Chondrocyte (in vitro differentiated cells): ENCODE measurements at regions not wholly inside any gene's neighbourhood (a gene's known extent, or its start where the extent isn't known, plus 50 kb on each side); places are given as distances from the start of the nearest gene placed in this dataset.
"Not testable (repeated sequence)": the region's sequence is repeated elsewhere in the genome, so short reads cannot be mapped to it uniquely, and the experiment has no call there.

Source experiments
- DNase-seq: peaks from one replicate; pipeline ENCODE4 v3.0.0; 2021; ENCODE audit warnings: mixed read lengths, low spot score
- H3K27ac Mint-ChIP-seq: one replicate; pipeline ENCODE4 v1.8.0; 2021; ENCODE audit warnings: mild to moderate bottlenecking, moderate library complexity, mixed read lengths; ENCODE audit not compliant: unreplicated experiment
- H3K27me3 Mint-ChIP-seq: 2 replicates; pipeline ENCODE4 v1.8.0; 2021; ENCODE audit warnings: low read depth, mixed read lengths
- H3K36me3 Mint-ChIP-seq: 2 replicates; pipeline ENCODE4 v1.8.0; 2021; ENCODE audit warnings: low read depth, mixed read lengths
- H3K4me1 Mint-ChIP-seq: 2 replicates; pipeline ENCODE4 v1.8.0; 2021; ENCODE audit warnings: low read depth, mild to moderate bottlenecking, mixed read lengths
- H3K4me3 Mint-ChIP-seq: one replicate; pipeline ENCODE4 v1.8.0; 2021; ENCODE audit warnings: mild to moderate bottlenecking, moderate library complexity, mixed read lengths; ENCODE audit not compliant: unreplicated experiment
- H3K9me3 Mint-ChIP-seq: 2 replicates; pipeline ENCODE4 v1.8.0; 2021; ENCODE audit warnings: low read depth, mixed read lengths
- TF ChIP-seq, protein P1 (sequence below): fragments of 200-600 bp; sonication (generic); IDR thresholded peaks from 2 replicates; pipeline ENCODE4 v1.5.0; 2021; ENCODE audit warnings: antibody characterized with exemption, mild to moderate bottlenecking, moderate library complexity

DNA sequence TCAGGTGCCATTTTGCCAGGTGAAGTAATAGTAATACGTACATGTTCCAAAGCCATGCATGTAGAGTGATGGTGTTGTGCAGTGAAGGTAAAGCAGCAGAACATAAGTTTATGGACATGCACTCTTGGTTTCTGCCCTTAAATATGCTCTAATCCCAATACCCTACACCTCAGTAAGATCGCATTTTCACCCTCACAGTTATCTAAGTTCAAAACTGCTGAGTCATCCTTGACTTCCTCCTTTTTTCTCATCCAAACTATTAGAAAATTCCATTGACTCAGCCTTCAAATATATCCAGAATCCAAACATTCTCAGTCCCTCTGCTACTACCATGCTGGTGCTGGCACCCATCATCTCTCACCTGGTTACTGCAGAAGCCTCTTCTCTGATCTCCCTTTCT lies 652.9 kb upstream of the IGFBP7 start:
- no peaks in the 10 kb centered on the region for H3K36me3 Mint-ChIP-seq
- H3K9me3 Mint-ChIP-seq: peaks cover 1% of the 10 kb centered on the region
- TF ChIP-seq, protein P1, sequence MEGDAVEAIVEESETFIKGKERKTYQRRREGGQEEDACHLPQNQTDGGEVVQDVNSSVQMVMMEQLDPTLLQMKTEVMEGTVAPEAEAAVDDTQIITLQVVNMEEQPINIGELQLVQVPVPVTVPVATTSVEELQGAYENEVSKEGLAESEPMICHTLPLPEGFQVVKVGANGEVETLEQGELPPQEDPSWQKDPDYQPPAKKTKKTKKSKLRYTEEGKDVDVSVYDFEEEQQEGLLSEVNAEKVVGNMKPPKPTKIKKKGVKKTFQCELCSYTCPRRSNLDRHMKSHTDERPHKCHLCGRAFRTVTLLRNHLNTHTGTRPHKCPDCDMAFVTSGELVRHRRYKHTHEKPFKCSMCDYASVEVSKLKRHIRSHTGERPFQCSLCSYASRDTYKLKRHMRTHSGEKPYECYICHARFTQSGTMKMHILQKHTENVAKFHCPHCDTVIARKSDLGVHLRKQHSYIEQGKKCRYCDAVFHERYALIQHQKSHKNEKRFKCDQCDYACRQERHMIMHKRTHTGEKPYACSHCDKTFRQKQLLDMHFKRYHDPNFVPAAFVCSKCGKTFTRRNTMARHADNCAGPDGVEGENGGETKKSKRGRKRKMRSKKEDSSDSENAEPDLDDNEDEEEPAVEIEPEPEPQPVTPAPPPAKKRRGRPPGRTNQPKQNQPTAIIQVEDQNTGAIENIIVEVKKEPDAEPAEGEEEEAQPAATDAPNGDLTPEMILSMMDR: no peak
- no peak overlapping the region for H3K27ac Mint-ChIP-seq
- H3K4me3 Mint-ChIP-seq: no peak overlapping the region
- no peak for DNase-seq
- H3K27me3 Mint-ChIP-seq: no peaks in the 10 kb centered on the region
- no peaks in the 10 kb centered on the region for H3K4me1 Mint-ChIP-seq

DNA sequence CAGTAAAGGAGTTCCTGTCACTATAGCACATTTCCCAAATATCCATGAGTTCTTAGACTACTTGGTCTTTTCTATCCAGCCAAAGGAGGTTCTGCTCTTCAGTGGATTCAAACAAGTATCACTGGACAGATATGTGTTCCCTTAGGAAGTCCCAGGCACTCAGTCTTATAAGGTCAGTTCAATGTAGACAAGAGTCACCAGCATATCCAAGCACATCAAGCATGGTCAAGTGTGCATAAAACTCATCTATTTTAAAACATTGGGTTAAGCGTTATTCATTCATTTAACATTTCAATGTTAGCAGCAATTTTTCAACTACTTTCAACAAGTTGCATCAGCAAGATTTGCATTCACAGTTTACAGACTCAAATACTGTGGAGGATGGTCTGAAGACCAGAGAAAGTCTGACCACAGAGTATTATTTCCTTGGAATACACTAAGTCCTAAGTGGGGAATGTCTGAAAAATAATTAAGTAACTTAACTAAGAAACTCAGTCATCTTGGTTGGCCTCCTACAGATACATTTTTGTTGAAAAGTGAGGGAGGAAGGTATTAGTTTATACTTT lies 630.5 kb upstream of the IGFBP7 start:
- TF ChIP-seq, protein P1: no peak
- Mint-ChIP-seq H3K4me3 (no peak overlapping the region), H3K4me1 (no peaks in the 10 kb centered on the region), H3K9me3 (peaks cover 12% of the 10 kb centered on the region), H3K36me3 (no peaks in the 10 kb centered on the region), H3K27me3 (peaks cover 9% of the 10 kb centered on the region), H3K27ac (no peak overlapping the region)
- no peak for DNase-seq

DNA sequence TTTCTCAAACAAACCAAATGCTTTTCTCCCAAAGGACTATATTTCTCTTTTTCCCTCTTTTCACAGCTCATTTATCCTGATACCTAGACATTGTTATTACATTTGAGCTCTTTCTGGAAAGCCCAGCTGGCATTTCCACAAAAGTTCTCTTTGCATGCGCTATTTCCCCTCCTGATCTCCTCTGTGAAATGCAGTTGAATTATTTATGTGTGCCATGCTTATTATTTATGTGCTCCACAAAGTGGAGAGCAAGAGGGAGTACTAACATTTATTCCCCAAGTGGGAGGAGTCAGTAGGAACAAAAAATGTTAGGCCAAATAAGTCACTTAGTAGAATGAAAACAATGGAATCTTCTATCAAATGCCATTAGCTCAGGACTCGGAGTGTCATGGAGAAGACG lies 626.6 kb upstream of the IGFBP7 start:
- no peak overlapping the region for H3K27ac Mint-ChIP-seq
- no peak for DNase-seq
- no peaks in the 10 kb centered on the region for H3K9me3 Mint-ChIP-seq
- TF ChIP-seq, protein P1: no peak
- peaks cover 11% of the 10 kb centered on the region for H3K27me3 Mint-ChIP-seq
- no peak overlapping the region for H3K4me3 Mint-ChIP-seq
- H3K4me1 Mint-ChIP-seq: no peaks in the 10 kb centered on the region
- H3K36me3 Mint-ChIP-seq: no peaks in the 10 kb centered on the region

DNA sequence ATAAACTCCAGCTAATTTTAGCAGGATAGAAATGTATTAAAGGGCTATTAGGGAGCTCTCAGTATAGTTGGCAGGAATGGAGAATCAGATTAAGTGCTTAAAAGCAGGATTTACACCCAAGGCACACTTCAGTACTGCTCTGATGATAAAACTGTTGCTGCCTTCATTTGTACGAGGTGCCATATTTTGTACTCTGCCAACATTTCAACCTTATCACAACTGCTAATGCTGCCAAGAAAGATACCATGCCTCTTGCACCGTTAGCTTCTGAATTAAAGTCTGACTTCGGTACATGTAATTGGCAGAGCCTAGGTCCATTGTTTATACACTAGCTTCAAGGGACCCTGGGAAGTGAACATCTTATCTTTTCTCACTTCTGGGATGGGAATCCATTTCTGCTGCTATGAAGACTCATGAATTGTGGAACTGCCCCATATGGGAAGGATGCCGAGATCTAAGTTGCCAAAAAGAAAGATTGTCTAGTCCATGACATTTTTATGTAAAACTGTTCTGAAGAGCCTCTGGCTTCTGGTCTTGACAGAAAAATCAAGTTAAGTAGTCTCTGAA lies 624.0 kb upstream of the IGFBP7 start:
- TF ChIP-seq, protein P1: no peak
- no peaks in the 10 kb centered on the region for H3K36me3 Mint-ChIP-seq
- no peaks in the 10 kb centered on the region for H3K4me1 Mint-ChIP-seq

DNA sequence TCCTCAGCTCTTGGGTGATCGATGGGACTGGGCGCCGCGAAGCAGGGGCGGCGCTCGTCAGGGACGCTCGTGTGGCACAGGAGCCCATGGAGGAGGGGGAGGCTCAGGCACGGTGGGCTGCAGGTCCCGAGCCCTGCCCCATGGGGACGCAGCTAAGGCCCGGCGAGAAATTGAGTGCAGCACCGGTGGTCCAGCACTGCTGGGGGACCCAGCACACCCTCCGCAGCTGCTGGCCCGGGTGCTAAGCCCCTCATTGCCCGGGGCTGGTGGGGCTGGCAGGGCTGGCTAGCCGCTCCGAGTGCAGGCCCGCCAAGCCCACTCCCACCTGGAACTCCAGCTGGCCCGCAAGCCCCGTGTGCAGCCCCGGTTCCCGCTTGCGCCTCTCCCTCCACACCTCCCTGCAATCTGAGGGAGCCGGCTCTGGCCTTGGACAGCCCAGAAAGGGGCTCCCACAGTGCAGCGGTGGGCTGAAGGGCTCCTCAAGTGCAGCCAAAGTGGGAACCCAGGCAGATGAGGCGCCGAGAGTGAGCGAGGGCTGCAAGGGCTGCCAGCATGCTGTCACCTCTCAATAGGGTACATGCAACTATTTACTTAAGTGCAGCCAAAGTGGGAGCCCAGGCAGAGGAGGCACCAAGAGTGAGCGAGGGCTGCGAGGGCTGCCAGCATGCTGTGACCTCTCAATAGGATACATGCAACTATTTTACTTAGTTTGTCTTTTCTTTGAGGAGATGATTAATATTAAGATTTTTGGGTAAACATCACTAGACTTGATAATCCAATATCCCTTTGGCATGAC lies 619.8 kb upstream of the IGFBP7 start:
- not testable (repeated sequence) for H3K4me1 Mint-ChIP-seq, H3K36me3 Mint-ChIP-seq, H3K9me3 Mint-ChIP-seq, H3K4me3 Mint-ChIP-seq, H3K27me3 Mint-ChIP-seq, H3K27ac Mint-ChIP-seq
- DNase-seq: peak; percentile 71

More for the DNA sequence above, 624.0 kb upstream of the IGFBP7 start:
- no peak overlapping the region for H3K27ac Mint-ChIP-seq
- no peak overlapping the region for H3K4me3 Mint-ChIP-seq
- DNase-seq: no peak
- no peaks in the 10 kb centered on the region for H3K9me3 Mint-ChIP-seq
- peaks cover 8% of the 10 kb centered on the region for H3K27me3 Mint-ChIP-seq
